H9 (cell line): ENCODE measurements at regions not wholly inside any gene's neighbourhood (a gene's known extent, or its start where the extent isn't known, plus 50 kb on each side); places are given as distances from the start of the nearest gene placed in this dataset.

Experiments
- DNase-seq: peaks from one replicate; pipeline ENCODE4 v3.0.0-alpha.2; 2017
- H2AFZ ChIP-seq: one replicate; pipeline ENCODE4 v1.6.1; 2013; ENCODE audit warnings: mild to moderate bottlenecking, low read length, control low read depth, moderate library complexity
- H2AK5ac ChIP-seq: 2 replicates; pipeline ENCODE4 v1.6.1; 2013; ENCODE audit warnings: low read length, control low read depth, mixed read lengths; ENCODE audit not compliant: insufficient read length
- H2BK120ac ChIP-seq: one replicate; pipeline ENCODE4 v1.6.1; 2013; ENCODE audit warnings: low read depth, mild to moderate bottlenecking, low read length, control low read depth, inconsistent platforms; ENCODE audit not compliant: poor library complexity, severe bottlenecking
- H2BK12ac ChIP-seq: 2 replicates; pipeline ENCODE4 v1.6.1; 2013; ENCODE audit warnings: low read length, control low read depth, mixed read lengths, low read depth; ENCODE audit not compliant: insufficient read length
- H2BK15ac ChIP-seq: 2 replicates; pipeline ENCODE4 v1.6.1; 2013; ENCODE audit warnings: low read depth, low read length, control low read depth
- H2BK20ac ChIP-seq: one replicate; pipeline ENCODE4 v1.6.1; 2013; ENCODE audit warnings: low read depth, mild to moderate bottlenecking, low read length, control low read depth, inconsistent platforms; ENCODE audit not compliant: poor library complexity, severe bottlenecking
- H2BK5ac ChIP-seq: 2 replicates; pipeline ENCODE4 v1.6.1; 2013; ENCODE audit warnings: low read length, control low read depth, mixed read lengths; ENCODE audit not compliant: insufficient read length
- H3K14ac ChIP-seq: 2 replicates; pipeline ENCODE4 v1.6.1; 2013; ENCODE audit warnings: low read length, control low read depth; ENCODE audit not compliant: insufficient read depth
- H3K18ac ChIP-seq: 2 replicates; pipeline ENCODE4 v1.6.1; 2013; ENCODE audit warnings: low read depth, mild to moderate bottlenecking, mixed read lengths, low read length, control low read depth; ENCODE audit not compliant: insufficient read length
- H3K23ac ChIP-seq: 2 replicates; pipeline ENCODE4 v1.6.1; 2013; ENCODE audit warnings: low read length, control low read depth, mixed read lengths, low read depth; ENCODE audit not compliant: insufficient read length
- H3K23me2 ChIP-seq: 2 replicates; pipeline ENCODE4 v1.6.1; 2013; ENCODE audit warnings: low read depth, mild to moderate bottlenecking, mixed read lengths, low read length, control low read depth; ENCODE audit not compliant: insufficient read length, poor library complexity, severe bottlenecking
- H3K27ac ChIP-seq: 2 replicates; pipeline ENCODE4 v1.5.1; 2013; ENCODE audit warnings: low read length, control low read depth, mixed read lengths, low read depth; ENCODE audit not compliant: insufficient read length
- H3K27me3 ChIP-seq: 2 replicates; pipeline ENCODE4 v1.6.1; 2013; ENCODE audit warnings: low read length, control low read depth, inconsistent platforms; ENCODE audit not compliant: insufficient read depth
- H3K4ac ChIP-seq: 2 replicates; pipeline ENCODE4 v1.6.1; 2013; ENCODE audit warnings: low read depth, mild to moderate bottlenecking, control low read depth, inconsistent platforms, low read length, moderate library complexity
- H3K4me1 ChIP-seq: 2 replicates; pipeline ENCODE4 v1.6.1; 2013; ENCODE audit warnings: low read length, control low read depth, inconsistent platforms; ENCODE audit not compliant: insufficient read depth
- H3K4me2 ChIP-seq: 2 replicates; pipeline ENCODE4 v1.6.1; 2013; ENCODE audit warnings: low read length, control low read depth, mixed read lengths; ENCODE audit not compliant: insufficient read length, insufficient read depth
- H3K56ac ChIP-seq: 2 replicates; pipeline ENCODE4 v1.6.1; 2013; ENCODE audit warnings: low read depth, mild to moderate bottlenecking, mixed read lengths, low read length, control low read depth; ENCODE audit not compliant: insufficient read length
- H3K79me1 ChIP-seq: 2 replicates; pipeline ENCODE4 v1.6.1; 2013; ENCODE audit warnings: low read depth, mild to moderate bottlenecking, moderate library complexity, low read length, control low read depth, inconsistent platforms; ENCODE audit not compliant: insufficient read depth, poor library complexity, severe bottlenecking
- H3K79me2 ChIP-seq: 2 replicates; pipeline ENCODE4 v1.6.1; 2013; ENCODE audit warnings: low read length, control low read depth, inconsistent platforms; ENCODE audit not compliant: insufficient read depth
- H3K9ac ChIP-seq: 2 replicates; pipeline ENCODE4 v1.6.1; 2013; ENCODE audit warnings: low read length, control low read depth, mixed read lengths; ENCODE audit not compliant: insufficient read length; ENCODE audit errors: extremely low read depth
- H3K9me3 ChIP-seq: one replicate; pipeline ENCODE4 v1.6.1; 2013; ENCODE audit warnings: low read depth, low read length, inconsistent platforms; ENCODE audit not compliant: control insufficient read depth
- H3T11ph ChIP-seq: one replicate; pipeline ENCODE4 v1.6.1; 2013; ENCODE audit warnings: mild to moderate bottlenecking, low read length, control low read depth, inconsistent platforms
- H4K20me1 ChIP-seq: one replicate; pipeline ENCODE4 v1.6.1; 2013; ENCODE audit not compliant: control insufficient read depth, insufficient read length, insufficient read depth
- H4K5ac ChIP-seq: 2 replicates; pipeline ENCODE4 v1.6.1; 2013; ENCODE audit warnings: low read depth, mild to moderate bottlenecking, mixed read lengths, low read length, control low read depth; ENCODE audit not compliant: insufficient read length
- H4K8ac ChIP-seq: replicated peaks from 2 replicates; pipeline ENCODE4 v1.6.1; 2013; ENCODE audit warnings: low read length, control low read depth, mixed read lengths, low read depth; ENCODE audit not compliant: insufficient read length
- H4K91ac ChIP-seq: 2 replicates; pipeline ENCODE4 v1.6.1; 2013; ENCODE audit warnings: low read depth, mild to moderate bottlenecking, moderate library complexity, mixed read lengths, low read length, control low read depth; ENCODE audit not compliant: insufficient read length
- H3K27ac Mint-ChIP-seq, 3 experiments: 2 replicates in 2 of 3; 3 replicates in 1 of 3; pipeline ENCODE4 v1.8.0; 2020 to 2021; ENCODE audit warnings: mixed read lengths in 3 of 3, mild to moderate bottlenecking in 1 of 3, moderate library complexity in 1 of 3
- H3K27me3 Mint-ChIP-seq: 2 replicates; pipeline ENCODE4 v1.8.0; 2021; ENCODE audit warnings: low read depth, mild to moderate bottlenecking, moderate library complexity, mixed read lengths
- H3K36me3 Mint-ChIP-seq, 3 experiments: 2 replicates in 2 of 3; 3 replicates in 1 of 3; pipeline ENCODE4 v1.8.0; 2020 to 2021; ENCODE audit warnings: low read depth in 3 of 3, mixed read lengths in 3 of 3; ENCODE audit not compliant: insufficient read depth in 1 of 3
- H3K4me1 Mint-ChIP-seq, 2 experiments: 2 replicates each; pipeline ENCODE4 v1.8.0; 2020; ENCODE audit warnings: mixed read lengths in 2 of 2
- H3K4me3 Mint-ChIP-seq, 2 experiments: 2 replicates in 1 of 2; 3 replicates in 1 of 2; pipeline ENCODE4 v1.8.0; 2020 to 2021; ENCODE audit warnings: mild to moderate bottlenecking in 2 of 2, mixed read lengths in 2 of 2, moderate library complexity in 1 of 2
- H3K9me3 Mint-ChIP-seq, 2 experiments: 2 replicates in 1 of 2; 3 replicates in 1 of 2; pipeline ENCODE4 v1.8.0; 2020; ENCODE audit warnings: mild to moderate bottlenecking in 2 of 2, mixed read lengths in 2 of 2, moderate library complexity in 1 of 2
- WGBS: extraction: QIAGEN DNeasy Blood & Tissue Kit; methylation state at CpG from one replicate; pipeline ENCODE4 v1.1.7; 2013; ENCODE audit warnings: missing lambda C conversion rate, low lambda C conversion rate, mixed read lengths; ENCODE audit not compliant: insufficient read length; ENCODE audit errors: extremely low coverage; 5-methylcytosine and 5-hydroxymethylcytosine counted together
- TF ChIP-seq, protein P1 (sequence below): fragments of 200-600 bp; sonication (generic); conservative IDR thresholded peaks from 3 replicates; pipeline ENCODE4 v1.8.0; 2021; ENCODE audit warnings: antibody characterized with exemption, mild to moderate bottlenecking

- Histone ChIP-seq H3K18ac (no peak overlapping the region), H4K5ac (no peak overlapping the region), H2BK120ac (no peak overlapping the region), H2BK12ac (no peak overlapping the region), H4K91ac (no peak overlapping the region), H3K14ac (no peak overlapping the region), H2AFZ (no peak overlapping the region), H3K4me1 (peaks cover 4% of the 10 kb centered on the region; the same call in 1 of the 2 replicates), H3K79me2 (no peaks in the 10 kb centered on the region), H3K79me1 (no peaks in the 10 kb centered on the region), H2BK20ac (no peak overlapping the region), H3K27me3 (no peaks in the 10 kb centered on the region; the same call in 1 of the 2 replicates), H3K23me2 (no peaks in the 10 kb centered on the region), H3K9me3 (no peaks in the 10 kb centered on the region), H3K4ac (no peak overlapping the region), H3K9ac (no peak overlapping the region), H3K4me2 (no peak overlapping the region), H3K27ac (no peak overlapping the region), H3K23ac (no peak overlapping the region), H3T11ph (no peak overlapping the region), H4K8ac (no peak overlapping the region), H3K56ac (no peak overlapping the region), H2BK5ac (no peak overlapping the region), H2AK5ac (no peak overlapping the region), H2BK15ac (no peak overlapping the region), H4K20me1 (no peaks in the 10 kb centered on the region)
- H3K4me1 Mint-ChIP-seq, result peaks cover 19 to 20% of the 10 kb centered on the region in 2 experiments
- H3K27me3 Mint-ChIP-seq, result no peaks in the 10 kb centered on the region
- no peaks in the 10 kb centered on the region for H3K9me3 Mint-ChIP-seq
- DNase-seq, result no peak
- no peaks in the 10 kb centered on the region for H3K36me3 Mint-ChIP-seq
- no peak overlapping the region for H3K4me3 Mint-ChIP-seq
- TF ChIP-seq, protein P1, sequence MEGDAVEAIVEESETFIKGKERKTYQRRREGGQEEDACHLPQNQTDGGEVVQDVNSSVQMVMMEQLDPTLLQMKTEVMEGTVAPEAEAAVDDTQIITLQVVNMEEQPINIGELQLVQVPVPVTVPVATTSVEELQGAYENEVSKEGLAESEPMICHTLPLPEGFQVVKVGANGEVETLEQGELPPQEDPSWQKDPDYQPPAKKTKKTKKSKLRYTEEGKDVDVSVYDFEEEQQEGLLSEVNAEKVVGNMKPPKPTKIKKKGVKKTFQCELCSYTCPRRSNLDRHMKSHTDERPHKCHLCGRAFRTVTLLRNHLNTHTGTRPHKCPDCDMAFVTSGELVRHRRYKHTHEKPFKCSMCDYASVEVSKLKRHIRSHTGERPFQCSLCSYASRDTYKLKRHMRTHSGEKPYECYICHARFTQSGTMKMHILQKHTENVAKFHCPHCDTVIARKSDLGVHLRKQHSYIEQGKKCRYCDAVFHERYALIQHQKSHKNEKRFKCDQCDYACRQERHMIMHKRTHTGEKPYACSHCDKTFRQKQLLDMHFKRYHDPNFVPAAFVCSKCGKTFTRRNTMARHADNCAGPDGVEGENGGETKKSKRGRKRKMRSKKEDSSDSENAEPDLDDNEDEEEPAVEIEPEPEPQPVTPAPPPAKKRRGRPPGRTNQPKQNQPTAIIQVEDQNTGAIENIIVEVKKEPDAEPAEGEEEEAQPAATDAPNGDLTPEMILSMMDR, result no peak
- H3K27ac Mint-ChIP-seq, result no peak overlapping the region
- WGBS, result no CpG with 5 or more reads among the region's 2 CpGs
These were observed 98.6 kb upstream of the F3 start for GRCh38 chr1:94640125-94640524.
